Fibroblast of upper back skin (primary cell): ENCODE measurements at regions not wholly inside any gene's neighbourhood (a gene's known extent, or its start where the extent isn't known, plus 50 kb on each side); places are given as distances from the start of the nearest gene placed in this dataset.
"Not testable (repeated sequence)": the region's sequence is repeated elsewhere in the genome, so short reads cannot be mapped to it uniquely, and the experiment has no call there.

Experiments used
- DNase-seq: peaks from one replicate; pipeline ENCODE4 v3.0.0-alpha.2; 2013

GRCh38 chr2:219727771-219728429, 100.5 kb downstream of the SLC4A3 start:
- peak; percentile 58 for DNase-seq

DNA sequence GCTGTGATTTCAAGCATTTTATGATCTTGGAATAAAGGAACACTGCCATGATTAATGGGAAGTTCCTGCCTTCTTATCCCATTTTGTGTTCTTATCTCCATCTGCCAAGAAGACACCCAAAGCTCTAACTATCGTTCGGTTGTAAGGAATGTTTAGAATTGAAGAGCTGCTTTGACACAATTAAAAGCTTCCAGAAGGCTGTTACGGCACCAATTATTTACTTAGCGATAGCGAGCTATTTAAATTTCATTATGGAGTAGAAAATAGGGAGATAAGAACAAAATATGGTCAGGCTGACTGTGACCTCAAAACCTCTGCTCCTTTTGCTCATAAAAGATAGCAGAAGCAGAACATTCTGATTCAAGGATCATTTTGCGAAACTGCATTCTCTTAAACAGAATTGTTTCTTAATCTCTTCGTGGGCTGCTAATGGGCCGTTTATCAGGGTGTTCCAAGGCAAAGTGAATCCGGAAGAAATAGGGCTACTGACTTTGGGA, 101.6 kb downstream of the SLC4A3 start:
- DNase-seq, result no peak

- no peak for DNase-seq
Measured at GRCh38 chr2:219731173-219731572, 103.7 kb downstream of the SLC4A3 start.

DNA sequence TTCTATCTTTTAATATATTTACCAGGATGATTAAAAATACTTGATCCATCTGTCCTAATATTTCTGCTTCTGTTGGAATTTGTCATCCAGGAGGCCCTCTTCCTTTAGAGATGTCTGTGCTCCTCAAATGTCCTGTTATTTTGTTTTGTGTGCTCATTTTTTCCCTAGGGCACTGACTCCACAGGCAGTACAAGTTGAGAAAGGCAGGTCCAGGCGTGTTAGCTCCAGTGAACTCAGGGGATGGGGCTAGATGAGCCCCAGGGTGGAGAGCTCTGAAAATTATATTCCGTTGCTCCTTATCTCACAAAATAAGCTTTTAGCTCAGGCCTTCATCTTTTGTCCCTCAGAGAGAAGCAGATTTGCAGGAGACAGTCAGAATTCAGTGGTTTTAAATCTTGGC, 105.7 kb downstream of the SLC4A3 start:
- DNase-seq, result no peak

GRCh38 chr2:219733746-219734145, 106.3 kb downstream of the SLC4A3 start:
- no peak for DNase-seq

DNA sequence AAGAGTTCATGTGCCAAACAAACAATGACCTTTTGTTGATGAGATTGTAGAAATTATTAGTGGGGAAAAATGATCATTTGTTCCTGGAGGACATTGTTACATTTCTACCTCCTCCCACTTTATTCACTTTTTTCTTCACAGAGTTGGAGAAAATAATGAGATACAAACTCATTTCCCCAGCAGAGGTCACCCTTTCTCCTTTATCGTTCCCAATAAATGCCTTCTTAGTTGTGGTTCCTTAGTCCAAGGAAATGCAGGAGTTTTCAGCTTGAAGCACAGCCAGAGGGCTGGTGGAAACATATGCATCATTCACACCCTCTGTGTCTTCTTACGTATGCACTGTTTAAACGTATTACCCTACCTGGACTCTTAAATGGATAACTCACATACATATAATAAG, 108.8 kb downstream of the SLC4A3 start:
- peak; percentile 80 for DNase-seq

- DNase-seq, result peak; percentile 36
Measured at GRCh38 chr2:219737270-219737691, 109.9 kb downstream of the SLC4A3 start.

DNA sequence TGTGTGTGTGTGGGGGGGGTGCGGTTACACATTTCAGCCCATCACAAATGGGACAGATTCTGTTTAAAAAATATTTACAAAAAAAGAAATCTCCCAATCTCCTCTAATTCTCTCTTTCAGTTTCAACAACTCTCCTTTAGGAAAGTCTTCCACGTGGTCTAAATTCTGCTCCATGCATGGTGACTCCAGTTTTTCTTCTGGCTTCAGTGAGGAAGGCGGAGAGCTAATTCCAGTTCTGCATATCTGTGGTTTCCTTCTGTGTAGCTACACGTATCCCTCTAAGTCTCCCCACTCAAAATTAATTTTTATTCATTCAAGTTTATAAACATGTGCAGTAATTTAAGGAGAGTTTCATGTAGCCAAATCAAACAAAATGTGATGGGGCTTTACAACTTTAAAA, 111.6 kb downstream of the SLC4A3 start:
- DNase-seq, result peak; percentile 70

DNA sequence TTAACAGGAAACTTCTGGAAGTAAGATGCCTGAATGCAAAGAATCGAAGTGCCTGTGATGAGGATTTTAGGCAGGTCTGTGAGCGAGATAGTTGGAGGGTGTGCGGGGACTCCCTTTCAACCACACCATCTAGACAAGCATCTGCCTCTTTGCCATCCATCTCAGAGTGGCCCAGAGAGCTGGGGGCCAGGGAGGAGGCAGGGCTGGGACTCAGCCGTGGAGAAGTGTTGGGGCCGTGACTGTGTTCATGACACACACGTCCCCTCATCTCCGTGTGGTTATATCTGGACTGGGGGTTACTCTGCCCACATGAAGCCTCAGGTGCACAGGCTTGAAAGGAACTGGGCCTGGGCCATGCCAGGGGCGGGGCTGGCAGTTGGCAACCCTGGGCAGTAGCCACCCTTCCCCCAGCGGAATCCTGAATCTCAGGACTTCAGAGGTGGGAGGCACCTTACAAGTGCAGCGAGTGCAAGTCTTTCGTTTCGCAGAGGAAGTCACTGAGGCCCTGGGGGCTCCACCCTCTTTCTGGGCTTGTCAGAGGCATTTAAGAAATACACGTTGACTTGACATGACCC, 112.5 kb downstream of the SLC4A3 start:
- DNase-seq, result no peak

DNA sequence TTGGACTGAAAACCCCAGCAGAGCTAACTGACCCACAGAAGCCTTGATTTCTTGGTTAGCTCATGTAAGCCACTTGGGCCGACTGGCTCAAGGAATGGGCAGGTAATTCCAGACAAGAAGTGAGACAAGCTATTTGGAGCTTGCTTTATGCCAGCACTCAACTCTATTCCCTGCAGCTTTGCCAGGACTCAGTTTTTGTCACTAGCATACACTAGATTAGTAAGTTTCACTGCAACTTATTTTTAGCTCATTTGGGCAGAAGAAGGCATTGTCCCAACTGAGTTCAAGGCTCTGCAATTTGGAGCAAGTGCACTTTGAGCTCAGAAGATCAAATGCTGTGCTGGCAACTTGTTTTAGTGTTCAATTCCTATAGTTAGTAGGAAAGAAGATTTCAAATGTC, 116.1 kb downstream of the SLC4A3 start:
- DNase-seq, result no peak

DNA sequence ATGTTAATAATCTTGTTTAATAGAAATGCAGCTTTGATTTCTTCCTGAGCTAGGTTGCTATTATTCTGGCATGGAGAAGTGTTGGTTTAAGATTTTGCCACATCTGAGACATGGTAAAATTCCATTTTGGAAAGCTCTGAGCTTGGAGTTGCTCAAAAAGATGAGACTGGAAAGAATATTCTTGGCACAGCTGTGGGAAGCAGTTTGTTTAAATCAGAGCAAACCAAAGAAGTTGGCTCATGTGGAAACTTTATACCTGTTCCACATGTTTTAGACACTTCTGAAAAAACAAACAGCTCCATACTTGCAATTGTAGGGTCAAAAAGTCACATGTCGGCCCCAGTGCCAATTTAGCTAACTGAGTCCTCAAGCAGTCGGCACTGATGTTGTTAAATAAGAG, 116.6 kb downstream of the SLC4A3 start:
- no peak for DNase-seq

GRCh38 chr2:219744600-219744999, 117.2 kb downstream of the SLC4A3 start:
- DNase-seq, result no peak

GRCh38 chr2:219747637-219748036, 120.2 kb downstream of the SLC4A3 start:
- no peak for DNase-seq

DNA sequence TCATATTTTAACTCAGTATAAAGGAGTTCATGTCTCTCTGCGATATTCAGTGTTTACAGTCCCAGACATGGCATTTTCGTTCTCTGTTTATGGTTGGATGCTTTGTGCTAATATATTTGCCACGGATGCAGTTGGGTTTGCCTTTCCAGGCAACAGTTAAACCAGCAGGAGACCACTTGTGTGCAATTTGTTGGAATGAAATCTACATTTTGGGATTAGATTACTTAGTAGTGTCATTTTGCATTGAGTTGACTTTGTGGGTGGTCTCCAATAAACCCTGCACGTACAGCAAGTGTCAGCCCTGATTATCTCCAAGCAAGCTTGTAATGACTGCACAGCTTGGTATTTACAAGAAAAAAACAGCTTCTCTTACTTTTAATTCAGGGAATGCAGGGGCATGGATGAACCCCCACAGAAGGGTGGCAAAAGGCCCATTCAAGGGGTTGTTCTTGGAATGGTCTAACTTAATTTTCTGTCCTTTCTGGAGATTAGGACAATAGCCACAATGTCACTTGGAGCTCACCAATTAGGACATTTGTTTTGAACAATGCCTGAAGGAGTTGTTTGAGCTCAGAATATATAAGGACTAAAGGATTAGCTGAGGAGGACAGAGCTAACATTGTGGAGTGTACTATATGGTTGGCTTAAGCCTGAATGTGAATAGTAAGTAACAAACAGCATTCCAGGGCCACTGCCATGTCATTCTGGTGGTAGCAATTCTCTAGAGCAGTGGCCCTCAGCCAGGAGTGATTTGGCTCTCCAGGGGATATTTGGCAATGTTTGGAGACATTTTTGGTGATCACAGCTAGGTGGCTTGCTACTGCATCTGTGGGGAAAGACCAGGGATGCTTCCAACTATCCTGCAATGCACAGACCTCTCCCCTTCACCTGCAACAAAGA, 121.5 kb downstream of the SLC4A3 start:
- DNase-seq, result no peak

GRCh38 chr2:219751121-219751520, 123.7 kb downstream of the SLC4A3 start:
- DNase-seq, result not testable (repeated sequence)

DNA sequence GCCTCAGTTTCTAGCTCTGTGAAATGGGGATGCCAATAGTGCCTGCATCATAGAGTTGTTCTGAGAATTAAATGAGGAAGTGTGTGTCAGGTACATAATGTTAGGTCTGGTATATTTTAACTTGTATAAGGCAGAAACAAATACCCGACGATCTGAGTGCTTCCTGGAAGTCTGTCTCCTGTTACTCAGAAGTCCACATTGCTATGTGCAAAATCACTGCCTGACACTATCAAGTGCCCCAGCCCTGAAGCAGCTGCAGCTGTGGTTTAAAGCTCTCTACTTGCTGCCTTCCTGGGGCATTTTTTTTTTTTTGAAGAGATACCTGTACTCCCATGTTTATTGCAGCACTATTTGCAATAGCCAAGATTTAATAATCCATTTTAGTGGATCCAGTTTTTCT, 125.3 kb downstream of the SLC4A3 start:
- no peak for DNase-seq

DNA sequence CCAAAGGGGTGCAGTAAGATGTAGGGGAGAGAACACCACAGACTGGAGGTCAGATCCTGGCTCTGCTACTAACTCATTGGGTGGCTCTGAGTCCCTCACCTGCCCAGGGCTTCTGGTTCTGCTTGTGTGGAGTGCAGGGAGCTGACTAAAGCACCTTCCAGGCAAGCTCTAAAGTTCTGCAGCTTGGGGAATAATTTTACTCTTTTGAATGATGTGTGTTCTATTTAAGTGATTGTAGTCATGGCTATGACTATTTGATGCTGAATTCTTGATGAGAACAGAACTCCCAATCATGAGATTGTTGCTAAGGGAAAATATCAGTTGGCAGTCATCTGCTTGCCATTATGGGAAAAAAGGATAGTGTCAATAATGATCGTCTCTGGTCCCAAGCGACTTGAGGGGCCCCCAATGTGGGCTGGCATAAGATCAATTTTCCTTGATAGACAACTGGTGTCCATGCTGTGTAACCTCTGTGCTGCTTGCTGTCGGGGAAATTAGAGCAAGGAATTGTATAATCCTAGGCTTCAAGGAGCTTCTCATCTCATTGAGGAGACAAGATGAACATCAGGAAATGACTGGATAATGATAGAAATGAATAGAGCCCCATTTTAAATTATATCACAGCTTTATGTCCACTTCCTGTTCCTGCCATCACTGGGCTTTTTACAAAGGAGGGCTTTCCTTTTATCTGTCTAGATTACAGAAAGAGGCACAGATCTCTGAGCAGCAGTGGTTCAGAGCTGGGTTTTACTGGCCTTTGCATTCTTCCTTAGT, 131.7 kb downstream of the SLC4A3 start:
- no peak for DNase-seq

- no peak for DNase-seq
Measured at GRCh38 chr2:219759801-219760200, 132.4 kb downstream of the SLC4A3 start.

GRCh38 chr2:219765231-219765911, 137.9 kb downstream of the SLC4A3 start:
- DNase-seq, result no peak

- DNase-seq, result no peak
Measured at GRCh38 chr2:219766658-219767057, 139.2 kb downstream of the SLC4A3 start.

DNA sequence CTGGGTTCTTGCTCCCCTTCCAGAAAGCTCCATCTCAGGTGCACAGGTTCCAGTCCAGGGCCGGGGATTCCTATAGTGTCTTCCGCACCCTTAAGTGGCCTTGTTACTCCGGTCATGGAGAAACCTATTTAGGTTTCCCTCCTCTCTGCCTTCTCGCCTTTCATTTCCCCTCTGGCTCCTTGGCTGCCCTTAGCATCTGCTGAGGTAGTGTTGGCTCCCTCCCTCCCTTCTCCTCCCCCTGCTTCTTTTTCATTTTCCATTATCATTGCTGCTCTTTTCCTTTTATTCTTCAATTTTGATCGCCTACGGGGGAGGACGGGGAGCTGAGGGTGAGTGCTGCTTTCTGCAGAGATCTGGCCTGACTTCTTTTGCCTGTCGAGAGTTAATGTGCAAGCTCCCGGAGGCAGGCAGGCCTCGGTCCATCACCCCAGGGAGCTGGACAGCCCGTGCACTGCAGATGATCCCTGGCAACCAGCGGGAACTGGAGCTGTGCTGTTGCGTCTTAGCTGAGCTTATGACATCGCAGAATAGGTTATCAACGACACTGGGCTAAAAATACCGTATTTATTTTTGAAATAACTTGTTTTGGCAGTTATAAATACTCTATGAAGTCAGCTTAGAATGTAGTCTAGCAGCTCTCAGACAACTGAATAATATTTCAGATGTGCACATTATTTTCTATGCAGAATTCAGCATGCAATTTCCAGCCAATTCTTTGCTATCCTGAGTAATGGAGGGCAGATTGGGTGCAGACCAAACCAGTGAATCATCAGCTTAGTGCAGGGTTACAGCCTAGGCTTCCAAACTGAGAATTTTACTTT, 141.9 kb downstream of the SLC4A3 start:
- peak; percentile 45 for DNase-seq
